ENCODE measurements at regions not wholly inside any gene's neighbourhood (a gene's known extent, or its start where the extent isn't known, plus 50 kb on each side); places are given as distances from the start of the nearest gene placed in this dataset.

DNA sequence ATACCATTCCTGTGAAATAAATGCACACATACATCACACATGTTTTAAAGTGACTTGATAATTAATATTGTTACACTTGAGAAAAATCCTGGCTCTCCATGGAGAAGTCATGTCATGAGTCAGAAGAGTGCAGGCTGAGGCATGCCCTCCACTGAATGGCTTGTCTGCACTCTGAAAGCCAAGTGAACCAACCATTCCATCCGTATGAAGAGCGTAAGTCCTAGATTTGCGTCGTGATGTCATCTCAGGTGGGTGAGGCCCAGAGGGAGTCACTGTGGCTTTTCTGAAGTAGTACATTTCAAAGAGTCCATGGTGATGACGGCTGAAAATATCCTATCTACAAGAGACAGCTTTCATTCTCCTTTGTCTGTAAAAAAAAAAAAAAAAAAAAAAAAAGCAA lies 83.5 kb upstream of the IRX5 start:
- Histone ChIP-seq H3K4me3 (no peak overlapping the region), H3K4me1 (ENCODE audit: insufficient read depth) (no peaks in the 10 kb centered on the region), H3K9me3 (ENCODE audit: low read depth) (no peaks in the 10 kb centered on the region), H3K79me2 (ENCODE audit: insufficient read depth) (no peaks in the 10 kb centered on the region), H3K9ac (no peak overlapping the region), H3F3A (ENCODE audit: insufficient read depth) (no peaks in the 10 kb centered on the region), H3K27ac (no peak overlapping the region), H2AFZ (no peak overlapping the region), H3K27me3 (replicated peaks; ENCODE audit: insufficient read depth) (no peaks in the 10 kb centered on the region), H3K4me2 (ENCODE audit: unreplicated experiment) (no peak overlapping the region), H3K36me3 (ENCODE audit: low read depth) (no peaks in the 10 kb centered on the region), H3K9me2 (ENCODE audit: insufficient read depth) (no peaks in the 10 kb centered on the region), H4K20me1 (ENCODE audit: insufficient read depth) (no peaks in the 10 kb centered on the region)
- DNase-seq: peak; percentile 0
- in situ Hi-C loops (cut with MboI): no loop called here
- TF ChIP-seq EZH2phosphoT487 (IDR thresholded peaks at IDR 0.05; ENCODE audit: insufficient read depth, low read depth): no peak
- no peak for TF ChIP-seq EZH2 (IDR thresholded peaks at IDR 0.05; ENCODE audit: insufficient read depth, poor library complexity, severe bottlenecking)
- WGBS, 2 experiments (ENCODE audit: low coverage in 1 of 2, low lambda C conversion rate in 2 of 2, missing lambda C conversion rate in 2 of 2): 76% methylated on average over 5 of the region's 5 CpGs

DNA sequence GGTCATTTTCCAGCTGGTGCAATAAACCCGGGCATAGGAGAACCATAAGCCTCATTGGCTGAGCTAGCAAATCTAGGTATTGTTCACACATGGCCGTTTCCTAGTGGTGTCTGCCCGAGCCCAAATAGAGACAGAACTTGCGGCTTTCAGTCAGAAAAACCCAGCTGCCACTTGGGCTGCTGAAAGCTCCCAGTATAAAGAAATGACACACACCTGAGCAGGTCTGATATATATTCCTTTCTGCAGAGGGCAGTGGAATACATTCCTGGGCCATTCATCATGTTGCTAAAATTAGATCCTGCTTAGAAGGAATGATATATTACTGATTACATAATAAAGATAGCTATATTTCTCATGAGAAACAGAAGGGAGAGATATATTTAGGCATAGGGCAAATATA lies 83.9 kb upstream of the IRX5 start:
- Histone ChIP-seq H3K27ac (no peak overlapping the region), H4K20me1 (ENCODE audit: insufficient read depth) (no peaks in the 10 kb centered on the region), H3K36me3 (ENCODE audit: low read depth) (no peaks in the 10 kb centered on the region), H3K9me3 (ENCODE audit: low read depth) (no peaks in the 10 kb centered on the region), H3K9me2 (ENCODE audit: insufficient read depth) (no peaks in the 10 kb centered on the region), H3K4me3 (no peak overlapping the region), H3K4me2 (ENCODE audit: unreplicated experiment) (no peak overlapping the region), H2AFZ (no peak overlapping the region), H3K9ac (no peak overlapping the region), H3K79me2 (ENCODE audit: insufficient read depth) (no peaks in the 10 kb centered on the region), H3K4me1 (ENCODE audit: insufficient read depth) (no peaks in the 10 kb centered on the region), H3F3A (ENCODE audit: insufficient read depth) (no peaks in the 10 kb centered on the region), H3K27me3 (replicated peaks; ENCODE audit: insufficient read depth) (no peaks in the 10 kb centered on the region)
- 51 to 67% methylated on average over 4 of the region's 4 CpGs for WGBS, 2 experiments (ENCODE audit: low coverage in 1 of 2, low lambda C conversion rate in 2 of 2, missing lambda C conversion rate in 2 of 2)
- no peak for DNase-seq
- in situ Hi-C loops (cut with MboI): no loop called here
- TF ChIP-seq EZH2phosphoT487 (IDR thresholded peaks at IDR 0.05; ENCODE audit: insufficient read depth, low read depth) (no peak), EZH2 (IDR thresholded peaks at IDR 0.05; ENCODE audit: insufficient read depth, poor library complexity, severe bottlenecking) (no peak)

DNA sequence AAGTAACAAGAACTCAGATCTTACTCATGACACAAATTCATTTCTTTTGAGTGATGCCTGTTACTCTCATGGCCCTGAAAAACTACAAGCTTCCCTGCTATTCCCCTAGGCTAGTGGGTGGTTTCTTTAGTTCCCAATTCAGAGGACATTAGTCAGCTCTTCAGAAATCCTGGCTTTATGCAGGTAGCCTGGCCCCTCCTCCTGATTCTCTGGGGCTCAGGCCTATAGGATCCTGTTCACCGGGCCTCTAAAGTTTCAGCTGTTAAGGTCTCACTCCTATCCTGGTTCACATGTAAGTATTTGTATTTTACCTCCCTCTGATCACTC lies 87.3 kb upstream of the IRX5 start:
- Histone ChIP-seq H3F3A (ENCODE audit: insufficient read depth) (no peaks in the 10 kb centered on the region), H3K4me3 (no peak overlapping the region), H3K9me2 (ENCODE audit: insufficient read depth) (no peaks in the 10 kb centered on the region), H3K36me3 (ENCODE audit: low read depth) (no peaks in the 10 kb centered on the region), H3K27me3 (replicated peaks; ENCODE audit: insufficient read depth) (no peaks in the 10 kb centered on the region), H4K20me1 (ENCODE audit: insufficient read depth) (no peaks in the 10 kb centered on the region), H3K9ac (no peak overlapping the region), H3K4me1 (ENCODE audit: insufficient read depth) (no peaks in the 10 kb centered on the region), H3K9me3 (ENCODE audit: low read depth) (no peaks in the 10 kb centered on the region), H3K27ac (no peak overlapping the region), H3K79me2 (ENCODE audit: insufficient read depth) (no peaks in the 10 kb centered on the region), H3K4me2 (ENCODE audit: unreplicated experiment) (no peak overlapping the region), H2AFZ (no peak overlapping the region)
- TF ChIP-seq EZH2 (IDR thresholded peaks at IDR 0.05; ENCODE audit: insufficient read depth, poor library complexity, severe bottlenecking) (no peak), EZH2phosphoT487 (IDR thresholded peaks at IDR 0.05; ENCODE audit: insufficient read depth, low read depth) (no peak)
- WGBS, 2 experiments (ENCODE audit: low coverage in 1 of 2, low lambda C conversion rate in 2 of 2, missing lambda C conversion rate in 2 of 2): 44 to 50% methylated on average over 1 of the region's 1 CpG
- in situ Hi-C loops (cut with MboI): no loop called here
- no peak for DNase-seq

DNA sequence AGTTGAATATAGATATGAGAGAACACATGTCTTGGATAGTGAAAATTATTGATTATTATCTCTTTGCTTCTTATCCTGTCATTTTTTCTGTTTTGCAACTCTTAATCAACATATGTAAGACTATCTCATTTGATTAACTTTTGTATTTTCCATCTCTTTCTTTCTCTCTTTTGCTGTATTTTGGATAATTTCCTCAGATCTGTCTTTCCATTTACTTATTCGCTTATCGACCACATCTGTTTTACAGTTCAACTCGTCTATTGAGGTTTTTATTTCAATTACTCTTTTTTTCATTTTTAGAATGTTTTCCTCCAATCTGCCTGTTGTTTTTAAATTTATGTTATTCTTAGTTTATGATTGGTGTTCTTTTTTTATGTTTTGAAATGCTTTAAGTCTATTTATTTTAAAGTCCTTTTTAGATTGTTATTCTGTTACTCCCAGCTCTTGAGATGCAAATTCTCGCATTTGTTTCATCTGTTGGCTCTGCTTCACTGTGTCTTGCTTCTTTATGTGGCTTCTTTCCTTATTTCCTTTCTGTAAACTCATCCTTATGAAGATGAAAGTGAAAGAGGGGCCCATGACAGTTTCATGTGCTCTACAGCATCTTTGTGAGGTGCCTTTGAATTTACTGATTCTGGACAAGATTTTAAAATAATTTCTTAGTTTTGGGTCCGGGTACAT lies 87.8 kb upstream of the IRX5 start:
- H3F3A ChIP-seq (ENCODE audit: insufficient read depth): no peaks in the 10 kb centered on the region
- no peaks in the 10 kb centered on the region for H3K79me2 ChIP-seq (ENCODE audit: insufficient read depth)
- 57 to 65% methylated on average over 5 of the region's 5 CpGs for WGBS, 2 experiments (ENCODE audit: low coverage in 1 of 2, low lambda C conversion rate in 2 of 2, missing lambda C conversion rate in 2 of 2)
- H3K9me3 ChIP-seq (ENCODE audit: low read depth): no peaks in the 10 kb centered on the region
- in situ Hi-C loops (cut with MboI): no loop called here
- no peak for DNase-seq
- H4K20me1 ChIP-seq (ENCODE audit: insufficient read depth): no peaks in the 10 kb centered on the region
- H3K4me1 ChIP-seq (ENCODE audit: insufficient read depth): no peaks in the 10 kb centered on the region
- H3K36me3 ChIP-seq (ENCODE audit: low read depth): no peaks in the 10 kb centered on the region
- no peak overlapping the region for H2AFZ ChIP-seq
- no peak overlapping the region for H3K4me2 ChIP-seq (ENCODE audit: unreplicated experiment)
- H3K27me3 ChIP-seq (replicated peaks; ENCODE audit: insufficient read depth): no peaks in the 10 kb centered on the region; the same call in 1 of the 2 replicates
- H3K9me2 ChIP-seq (ENCODE audit: insufficient read depth): no peaks in the 10 kb centered on the region
- TF ChIP-seq EZH2 (IDR thresholded peaks at IDR 0.05; ENCODE audit: insufficient read depth, poor library complexity, severe bottlenecking): no peak
- H3K27ac ChIP-seq: no peak overlapping the region
- no peak overlapping the region for H3K9ac ChIP-seq
- no peak overlapping the region for H3K4me3 ChIP-seq

DNA sequence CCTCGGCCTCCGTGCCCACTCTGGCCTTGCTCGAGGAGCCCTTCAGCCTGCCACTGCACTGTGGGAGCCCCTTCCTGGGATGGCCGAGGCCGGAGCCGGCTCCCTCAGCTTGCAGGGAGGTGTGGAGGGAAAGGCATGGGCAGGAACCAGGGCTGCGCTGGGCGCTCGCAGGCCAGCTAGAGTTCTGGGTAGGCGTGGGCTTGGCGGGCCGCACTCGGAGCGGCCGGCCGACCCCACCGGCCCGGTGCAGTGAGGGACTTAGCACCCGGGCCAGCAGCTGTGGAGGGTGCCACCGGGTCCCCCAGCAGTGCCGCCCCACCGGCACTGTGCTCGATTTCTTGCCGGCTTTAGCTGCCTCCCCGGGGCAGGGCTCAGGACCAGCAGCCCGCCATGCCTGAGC lies 101.0 kb upstream of the IRX5 start:
- Histone ChIP-seq H3K4me2 (ENCODE audit: unreplicated experiment) (no peak overlapping the region), H3K27me3 (replicated peaks; ENCODE audit: insufficient read depth) (0 out of 2 replicates have a peak, but pooled peaks cover 4% of the 10 kb centered on the region), H3K79me2 (ENCODE audit: insufficient read depth) (no peaks in the 10 kb centered on the region), H3K9me3 (ENCODE audit: low read depth) (no peaks in the 10 kb centered on the region), H4K20me1 (ENCODE audit: insufficient read depth) (no peaks in the 10 kb centered on the region), H3K9ac (no peak overlapping the region), H3K9me2 (ENCODE audit: insufficient read depth) (no peaks in the 10 kb centered on the region), H3K4me1 (ENCODE audit: insufficient read depth) (no peaks in the 10 kb centered on the region), H2AFZ (no peak overlapping the region), H3K36me3 (ENCODE audit: low read depth) (no peaks in the 10 kb centered on the region), H3K27ac (no peak overlapping the region), H3K4me3 (no peak overlapping the region), H3F3A (ENCODE audit: insufficient read depth) (no peaks in the 10 kb centered on the region)
- 83 to 84% methylated on average over 19 to 26 of the region's 26 CpGs for WGBS, 2 experiments (ENCODE audit: low coverage in 1 of 2, low lambda C conversion rate in 2 of 2, missing lambda C conversion rate in 2 of 2)
- no peak for DNase-seq
- TF ChIP-seq EZH2 (IDR thresholded peaks at IDR 0.05; ENCODE audit: insufficient read depth, poor library complexity, severe bottlenecking) (no peak), EZH2phosphoT487 (IDR thresholded peaks at IDR 0.05; ENCODE audit: insufficient read depth, low read depth) (no peak)
- in situ Hi-C loops (cut with MboI): no loop called here

All from GM23248 (cell line).